ENCODE measurements at regions not wholly inside any gene's neighbourhood (a gene's known extent, or its start where the extent isn't known, plus 50 kb on each side); places are given as distances from the start of the nearest gene placed in this dataset.

DNA sequence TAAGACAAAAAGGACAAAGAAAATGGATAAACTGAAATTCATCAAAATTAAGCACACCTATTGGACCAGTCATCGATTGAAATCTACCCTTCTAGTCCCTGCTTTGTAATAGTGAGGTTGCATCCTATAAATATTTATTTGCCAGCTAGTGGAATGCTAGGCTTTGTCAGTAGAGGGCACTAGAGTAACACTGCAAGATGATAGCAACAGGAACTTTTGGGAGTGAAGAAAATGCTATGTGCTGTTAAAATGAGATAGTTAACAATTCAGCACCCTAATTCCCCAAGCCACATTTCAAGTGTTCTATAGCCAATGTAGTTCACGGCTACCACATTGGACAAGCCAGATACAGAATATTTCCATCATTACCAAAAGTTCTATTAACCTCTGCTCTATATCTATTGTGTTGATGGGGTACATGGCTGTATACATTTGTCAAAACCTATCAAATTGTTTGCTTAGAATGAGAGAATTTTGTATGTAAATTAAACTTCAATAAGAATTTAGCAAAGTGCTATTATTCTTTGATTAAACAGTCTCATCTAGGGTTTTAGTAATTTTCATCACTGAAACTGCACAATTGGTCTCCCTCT lies 69.8 kb downstream of the LSMEM1 start (continued):
- TF ChIP-seq NCOA4 (IDR thresholded peaks at IDR 0.05; ENCODE audit: partially characterized antibody) (no peak), ZFP30 (CRISPR knock-in tag; IDR thresholded peaks at IDR 0.05; ENCODE audit: borderline replicate concordance) (no peak), KDM5B (IDR thresholded peaks at IDR 0.05; ENCODE audit: insufficient replicate concordance, low read depth, low read length) (no peak), CBX2 (IDR thresholded peaks at IDR 0.05; ENCODE audit: insufficient read depth, low read length, poor library complexity, severe bottlenecking) (no peak), HDAC8 (tag; IDR thresholded peaks at IDR 0.05) (no peak), MYC (IDR thresholded peaks at IDR 0.05; ENCODE audit: low read depth, low read length) (no peak), MYC (CRISPR knock-in tag; IDR thresholded peaks at IDR 0.05; ENCODE audit: borderline replicate concordance, low read depth) (no peak), ARHGAP35 (IDR thresholded peaks at IDR 0.05; ENCODE audit: partially characterized antibody) (no peak), ZBED1 (IDR thresholded peaks at IDR 0.05) (no peak), ZNF444 (CRISPR knock-in tag; IDR thresholded peaks at IDR 0.05) (no peak), NONO (IDR thresholded peaks at IDR 0.05; ENCODE audit: low read depth in 2 of 2, low read length in 1 of 2) (no peak), SNRNP70 (optimal IDR thresholded peaks at IDR 0.05; ENCODE audit: low read depth, low read length) (no peak), KAT8 (IDR thresholded peaks at IDR 0.05; ENCODE audit: low read depth) (no peak), ARNT (IDR thresholded peaks at IDR 0.05) (0 out of 4 replicates have a peak, but pooled peaks of 1 of the 2 experiments have one; percentile 56)
- TF ChIP-seq, protein P1, sequence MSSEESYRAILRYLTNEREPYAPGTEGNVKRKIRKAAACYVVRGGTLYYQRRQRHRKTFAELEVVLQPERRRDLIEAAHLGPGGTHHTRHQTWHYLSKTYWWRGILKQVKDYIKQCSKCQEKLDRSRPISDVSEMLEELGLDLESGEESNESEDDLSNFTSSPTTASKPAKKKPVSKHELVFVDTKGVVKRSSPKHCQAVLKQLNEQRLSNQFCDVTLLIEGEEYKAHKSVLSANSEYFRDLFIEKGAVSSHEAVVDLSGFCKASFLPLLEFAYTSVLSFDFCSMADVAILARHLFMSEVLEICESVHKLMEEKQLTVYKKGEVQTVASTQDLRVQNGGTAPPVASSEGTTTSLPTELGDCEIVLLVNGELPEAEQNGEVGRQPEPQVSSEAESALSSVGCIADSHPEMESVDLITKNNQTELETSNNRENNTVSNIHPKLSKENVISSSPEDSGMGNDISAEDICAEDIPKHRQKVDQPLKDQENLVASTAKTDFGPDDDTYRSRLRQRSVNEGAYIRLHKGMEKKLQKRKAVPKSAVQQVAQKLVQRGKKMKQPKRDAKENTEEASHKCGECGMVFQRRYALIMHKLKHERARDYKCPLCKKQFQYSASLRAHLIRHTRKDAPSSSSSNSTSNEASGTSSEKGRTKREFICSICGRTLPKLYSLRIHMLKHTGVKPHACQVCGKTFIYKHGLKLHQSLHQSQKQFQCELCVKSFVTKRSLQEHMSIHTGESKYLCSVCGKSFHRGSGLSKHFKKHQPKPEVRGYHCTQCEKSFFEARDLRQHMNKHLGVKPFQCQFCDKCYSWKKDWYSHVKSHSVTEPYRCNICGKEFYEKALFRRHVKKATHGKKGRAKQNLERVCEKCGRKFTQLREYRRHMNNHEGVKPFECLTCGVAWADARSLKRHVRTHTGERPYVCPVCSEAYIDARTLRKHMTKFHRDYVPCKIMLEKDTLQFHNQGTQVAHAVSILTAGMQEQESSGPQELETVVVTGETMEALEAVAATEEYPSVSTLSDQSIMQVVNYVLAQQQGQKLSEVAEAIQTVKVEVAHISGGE (CRISPR knock-in tag; IDR thresholded peaks at IDR 0.05): no peak
- TF ChIP-seq, protein P2, sequence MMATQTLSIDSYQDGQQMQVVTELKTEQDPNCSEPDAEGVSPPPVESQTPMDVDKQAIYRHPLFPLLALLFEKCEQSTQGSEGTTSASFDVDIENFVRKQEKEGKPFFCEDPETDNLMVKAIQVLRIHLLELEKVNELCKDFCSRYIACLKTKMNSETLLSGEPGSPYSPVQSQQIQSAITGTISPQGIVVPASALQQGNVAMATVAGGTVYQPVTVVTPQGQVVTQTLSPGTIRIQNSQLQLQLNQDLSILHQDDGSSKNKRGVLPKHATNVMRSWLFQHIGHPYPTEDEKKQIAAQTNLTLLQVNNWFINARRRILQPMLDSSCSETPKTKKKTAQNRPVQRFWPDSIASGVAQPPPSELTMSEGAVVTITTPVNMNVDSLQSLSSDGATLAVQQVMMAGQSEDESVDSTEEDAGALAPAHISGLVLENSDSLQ (IDR thresholded peaks at IDR 0.05): no peak
- TF ChIP-seq, protein P3, sequence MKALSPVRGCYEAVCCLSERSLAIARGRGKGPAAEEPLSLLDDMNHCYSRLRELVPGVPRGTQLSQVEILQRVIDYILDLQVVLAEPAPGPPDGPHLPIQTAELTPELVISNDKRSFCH (CRISPR knock-in tag; IDR thresholded peaks at IDR 0.05): no peak
- TF ChIP-seq, protein P3 (tag; IDR thresholded peaks at IDR 0.05): no peak
- TF ChIP-seq, protein P4, sequence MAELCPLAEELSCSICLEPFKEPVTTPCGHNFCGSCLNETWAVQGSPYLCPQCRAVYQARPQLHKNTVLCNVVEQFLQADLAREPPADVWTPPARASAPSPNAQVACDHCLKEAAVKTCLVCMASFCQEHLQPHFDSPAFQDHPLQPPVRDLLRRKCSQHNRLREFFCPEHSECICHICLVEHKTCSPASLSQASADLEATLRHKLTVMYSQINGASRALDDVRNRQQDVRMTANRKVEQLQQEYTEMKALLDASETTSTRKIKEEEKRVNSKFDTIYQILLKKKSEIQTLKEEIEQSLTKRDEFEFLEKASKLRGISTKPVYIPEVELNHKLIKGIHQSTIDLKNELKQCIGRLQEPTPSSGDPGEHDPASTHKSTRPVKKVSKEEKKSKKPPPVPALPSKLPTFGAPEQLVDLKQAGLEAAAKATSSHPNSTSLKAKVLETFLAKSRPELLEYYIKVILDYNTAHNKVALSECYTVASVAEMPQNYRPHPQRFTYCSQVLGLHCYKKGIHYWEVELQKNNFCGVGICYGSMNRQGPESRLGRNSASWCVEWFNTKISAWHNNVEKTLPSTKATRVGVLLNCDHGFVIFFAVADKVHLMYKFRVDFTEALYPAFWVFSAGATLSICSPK (IDR thresholded peaks at IDR 0.05; ENCODE audit: borderline replicate concordance): peak; percentile 99
